ENCODE measurements at regions not wholly inside any gene's neighbourhood (a gene's known extent, or its start where the extent isn't known, plus 50 kb on each side); places are given as distances from the start of the nearest gene placed in this dataset.

DNA sequence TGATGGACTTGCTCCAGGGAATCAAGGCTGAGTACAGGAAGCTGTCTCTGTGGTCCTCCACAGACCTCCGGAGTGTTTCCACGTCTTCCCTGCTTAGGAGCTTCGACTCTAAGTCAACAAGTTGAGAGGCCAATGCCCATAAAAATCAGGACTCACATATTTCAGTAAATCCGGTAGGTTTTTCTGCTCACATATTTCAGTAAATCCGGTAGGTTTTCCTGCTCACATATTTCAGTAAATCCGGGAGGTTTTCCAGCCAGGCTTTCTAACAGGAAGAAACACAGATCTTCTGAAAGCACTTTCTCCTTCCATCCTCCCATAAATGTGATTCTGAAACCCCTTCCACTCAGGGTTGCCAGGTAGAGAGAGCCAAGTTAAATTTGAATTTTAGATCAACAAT lies 340.1 kb upstream of the SHH start:
- H3K36me3 ChIP-seq = no peaks in the 10 kb centered on the region
- 43% methylated on average over 6 of the region's 6 CpGs for WGBS
- H3K9me3 ChIP-seq = no peaks in the 10 kb centered on the region
- no peak overlapping the region for H3K27ac ChIP-seq
- no peaks in the 10 kb centered on the region for H3K4me1 ChIP-seq
- H3K4me3 ChIP-seq = no peak overlapping the region
- TF ChIP-seq EP300 (IDR thresholded peaks at IDR 0.05) = no peak
- TF ChIP-seq, protein P1, sequence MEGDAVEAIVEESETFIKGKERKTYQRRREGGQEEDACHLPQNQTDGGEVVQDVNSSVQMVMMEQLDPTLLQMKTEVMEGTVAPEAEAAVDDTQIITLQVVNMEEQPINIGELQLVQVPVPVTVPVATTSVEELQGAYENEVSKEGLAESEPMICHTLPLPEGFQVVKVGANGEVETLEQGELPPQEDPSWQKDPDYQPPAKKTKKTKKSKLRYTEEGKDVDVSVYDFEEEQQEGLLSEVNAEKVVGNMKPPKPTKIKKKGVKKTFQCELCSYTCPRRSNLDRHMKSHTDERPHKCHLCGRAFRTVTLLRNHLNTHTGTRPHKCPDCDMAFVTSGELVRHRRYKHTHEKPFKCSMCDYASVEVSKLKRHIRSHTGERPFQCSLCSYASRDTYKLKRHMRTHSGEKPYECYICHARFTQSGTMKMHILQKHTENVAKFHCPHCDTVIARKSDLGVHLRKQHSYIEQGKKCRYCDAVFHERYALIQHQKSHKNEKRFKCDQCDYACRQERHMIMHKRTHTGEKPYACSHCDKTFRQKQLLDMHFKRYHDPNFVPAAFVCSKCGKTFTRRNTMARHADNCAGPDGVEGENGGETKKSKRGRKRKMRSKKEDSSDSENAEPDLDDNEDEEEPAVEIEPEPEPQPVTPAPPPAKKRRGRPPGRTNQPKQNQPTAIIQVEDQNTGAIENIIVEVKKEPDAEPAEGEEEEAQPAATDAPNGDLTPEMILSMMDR (IDR thresholded peaks at IDR 0.05) = no peak
- TF ChIP-seq POLR2A (IDR thresholded peaks at IDR 0.05) = no peak
- no peak for TF ChIP-seq POLR2AphosphoS5 (IDR thresholded peaks at IDR 0.05)
- no peak for DNase-seq (ENCODE audit: low spot score in 2 of 2)
- H3K27me3 ChIP-seq = peaks cover 5% of the 10 kb centered on the region

DNA sequence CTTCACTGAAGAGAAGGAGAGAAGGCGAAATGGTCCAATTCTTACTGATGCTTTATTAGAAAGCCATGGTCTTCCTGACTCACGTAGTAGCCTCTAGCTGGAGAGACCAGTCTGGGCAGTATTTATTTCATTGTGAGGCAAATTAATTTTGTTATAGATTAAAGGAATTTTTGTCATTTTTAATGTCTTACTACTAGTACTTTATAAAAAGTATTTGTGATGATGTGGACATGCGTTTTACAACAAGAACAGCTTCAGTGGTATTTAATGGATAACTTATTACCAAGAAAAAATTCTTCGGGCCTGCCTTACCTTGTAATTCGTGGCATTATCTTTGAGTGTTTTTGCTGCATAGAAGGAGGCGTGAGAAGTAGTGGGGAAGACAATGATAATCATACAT lies 339.4 kb upstream of the SHH start:
- TF ChIP-seq POLR2A (IDR thresholded peaks at IDR 0.05) (no peak), POLR2AphosphoS5 (IDR thresholded peaks at IDR 0.05) (no peak)
- TF ChIP-seq, protein P1 (IDR thresholded peaks at IDR 0.05) = no peak
- no peak overlapping the region for H3K27ac ChIP-seq
- no peaks in the 10 kb centered on the region for H3K9me3 ChIP-seq
- peaks cover 5% of the 10 kb centered on the region for H3K27me3 ChIP-seq
- 78% methylated on average over 6 of the region's 6 CpGs for WGBS
- H3K4me3 ChIP-seq = no peak overlapping the region
- DNase-seq (ENCODE audit: low spot score in 2 of 2) = no peak
- H3K4me1 ChIP-seq = no peaks in the 10 kb centered on the region
- H3K36me3 ChIP-seq = no peaks in the 10 kb centered on the region

DNA sequence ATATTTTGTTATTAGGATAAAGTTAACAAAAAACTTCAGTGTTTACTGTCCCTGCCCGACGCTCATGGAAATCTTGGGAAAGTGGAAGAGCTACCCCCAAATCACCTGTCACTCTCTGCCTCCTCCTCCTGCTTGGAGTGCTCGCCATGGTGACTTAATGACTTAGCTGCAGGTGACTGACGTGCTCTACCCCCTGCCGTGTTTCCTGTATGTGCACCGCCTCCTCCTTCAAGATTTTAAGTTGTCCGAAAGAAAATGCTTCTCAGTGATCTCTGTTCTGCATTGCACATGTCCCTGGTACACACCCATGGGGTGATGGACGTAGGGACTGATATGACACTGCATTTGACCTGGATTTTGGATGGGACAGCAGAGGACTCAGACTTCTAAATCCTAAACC lies 338.8 kb upstream of the SHH start:
- TF ChIP-seq, protein P1 (IDR thresholded peaks at IDR 0.05) = no peak
- no peak for TF ChIP-seq EP300 (IDR thresholded peaks at IDR 0.05)
- no peak for TF ChIP-seq POLR2AphosphoS5 (IDR thresholded peaks at IDR 0.05)
- no peak for TF ChIP-seq POLR2A (IDR thresholded peaks at IDR 0.05)
- Histone ChIP-seq H3K4me3 (no peak overlapping the region), H3K27me3 (peaks cover 5% of the 10 kb centered on the region), H3K4me1 (no peaks in the 10 kb centered on the region), H3K27ac (no peak overlapping the region), H3K9me3 (no peaks in the 10 kb centered on the region), H3K36me3 (no peaks in the 10 kb centered on the region)
- no peak for DNase-seq (ENCODE audit: low spot score in 2 of 2)
- 55% methylated on average over 8 of the region's 8 CpGs for WGBS

DNA sequence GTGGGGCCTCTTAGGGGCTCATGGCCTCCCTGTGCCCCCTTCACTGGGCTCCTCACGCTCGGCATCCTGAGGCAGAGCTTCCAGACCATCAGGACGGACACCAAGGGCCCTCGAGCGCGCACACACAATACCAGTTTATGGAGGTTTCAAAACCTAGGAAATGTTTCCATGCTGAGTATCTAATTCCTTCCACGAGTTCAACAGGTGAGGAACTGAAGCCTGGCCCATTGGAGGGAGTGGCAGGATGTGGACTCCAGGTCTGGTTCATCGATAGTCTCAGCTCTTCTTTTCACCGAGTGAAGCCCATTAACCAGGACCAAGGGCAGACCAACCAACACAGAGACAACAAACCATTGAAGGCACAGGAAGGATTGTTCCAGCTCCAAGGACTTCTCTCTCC lies 336.7 kb upstream of the SHH start:
- Histone ChIP-seq H3K27me3 (peaks cover 5% of the 10 kb centered on the region), H3K4me1 (no peaks in the 10 kb centered on the region), H3K9me3 (no peaks in the 10 kb centered on the region), H3K4me3 (no peak overlapping the region), H3K36me3 (no peaks in the 10 kb centered on the region), H3K27ac (no peak overlapping the region)
- no peak for TF ChIP-seq POLR2A (IDR thresholded peaks at IDR 0.05)
- TF ChIP-seq, protein P1 (IDR thresholded peaks at IDR 0.05) = no peak
- no peak for TF ChIP-seq EP300 (IDR thresholded peaks at IDR 0.05)
- no peak for TF ChIP-seq POLR2AphosphoS5 (IDR thresholded peaks at IDR 0.05)
- DNase-seq (ENCODE audit: low spot score in 2 of 2) = no peak
- WGBS = 87% methylated on average over 8 of the region's 9 CpGs

DNA sequence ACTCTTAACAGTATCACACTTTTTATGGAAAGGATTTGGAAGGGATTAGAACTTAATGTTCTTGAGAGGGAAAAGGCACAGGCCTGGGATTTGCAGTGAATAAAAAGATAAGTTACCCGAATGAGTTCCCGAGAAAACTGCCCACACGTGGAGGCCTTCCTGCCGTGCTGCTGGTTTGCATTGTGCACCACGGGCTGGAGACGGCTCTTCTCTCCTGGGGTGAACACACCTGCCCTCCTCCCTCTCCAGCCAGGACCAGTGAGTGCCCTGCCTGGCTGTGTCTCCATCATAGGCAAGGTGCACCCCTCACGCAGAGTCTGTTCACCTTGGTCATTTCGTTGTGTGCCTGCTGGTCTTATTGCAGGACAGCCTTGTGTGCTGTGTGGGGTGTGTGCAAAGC lies 336.3 kb upstream of the SHH start:
- TF ChIP-seq POLR2AphosphoS5 (IDR thresholded peaks at IDR 0.05) = no peak
- TF ChIP-seq POLR2A (IDR thresholded peaks at IDR 0.05) = no peak
- TF ChIP-seq EP300 (IDR thresholded peaks at IDR 0.05) = no peak
- H3K4me3 ChIP-seq = no peak overlapping the region
- H3K27ac ChIP-seq = no peak overlapping the region
- no peak for DNase-seq (ENCODE audit: low spot score in 2 of 2)
- H3K27me3 ChIP-seq = peaks cover 5% of the 10 kb centered on the region
- no peaks in the 10 kb centered on the region for H3K9me3 ChIP-seq
- H3K4me1 ChIP-seq = no peaks in the 10 kb centered on the region
- H3K36me3 ChIP-seq = no peaks in the 10 kb centered on the region
- WGBS = 83% methylated on average over 7 of the region's 8 CpGs

Data from suprapubic skin (tissue), 4 donors.